ENCODE measurements at regions not wholly inside any gene's neighbourhood (a gene's known extent, or its start where the extent isn't known, plus 50 kb on each side); places are given as distances from the start of the nearest gene placed in this dataset.
"Not testable (repeated sequence)": the region's sequence is repeated elsewhere in the genome, so short reads cannot be mapped to it uniquely, and the experiment has no call there.

DNA sequence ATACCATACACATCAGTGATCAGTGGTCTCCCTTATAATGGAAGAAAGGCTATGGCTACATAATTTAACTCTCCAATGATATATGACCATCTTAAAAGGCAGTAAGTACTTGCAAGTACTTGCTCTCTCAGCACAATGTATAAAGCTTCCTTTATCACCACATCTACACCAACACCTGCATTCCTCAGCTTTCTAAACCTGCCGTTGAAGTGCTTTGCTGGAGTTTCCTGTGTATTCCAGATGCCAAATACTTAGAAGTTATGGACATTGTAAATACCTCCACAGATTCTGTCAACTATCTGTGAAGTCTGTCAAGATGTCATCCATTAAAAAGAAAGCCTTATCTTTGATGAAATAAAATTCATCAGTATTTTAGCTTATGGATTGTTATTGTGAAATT lies 335.0 kb upstream of the GALNTL6 start (continued):
- TF ChIP-seq, protein P1, sequence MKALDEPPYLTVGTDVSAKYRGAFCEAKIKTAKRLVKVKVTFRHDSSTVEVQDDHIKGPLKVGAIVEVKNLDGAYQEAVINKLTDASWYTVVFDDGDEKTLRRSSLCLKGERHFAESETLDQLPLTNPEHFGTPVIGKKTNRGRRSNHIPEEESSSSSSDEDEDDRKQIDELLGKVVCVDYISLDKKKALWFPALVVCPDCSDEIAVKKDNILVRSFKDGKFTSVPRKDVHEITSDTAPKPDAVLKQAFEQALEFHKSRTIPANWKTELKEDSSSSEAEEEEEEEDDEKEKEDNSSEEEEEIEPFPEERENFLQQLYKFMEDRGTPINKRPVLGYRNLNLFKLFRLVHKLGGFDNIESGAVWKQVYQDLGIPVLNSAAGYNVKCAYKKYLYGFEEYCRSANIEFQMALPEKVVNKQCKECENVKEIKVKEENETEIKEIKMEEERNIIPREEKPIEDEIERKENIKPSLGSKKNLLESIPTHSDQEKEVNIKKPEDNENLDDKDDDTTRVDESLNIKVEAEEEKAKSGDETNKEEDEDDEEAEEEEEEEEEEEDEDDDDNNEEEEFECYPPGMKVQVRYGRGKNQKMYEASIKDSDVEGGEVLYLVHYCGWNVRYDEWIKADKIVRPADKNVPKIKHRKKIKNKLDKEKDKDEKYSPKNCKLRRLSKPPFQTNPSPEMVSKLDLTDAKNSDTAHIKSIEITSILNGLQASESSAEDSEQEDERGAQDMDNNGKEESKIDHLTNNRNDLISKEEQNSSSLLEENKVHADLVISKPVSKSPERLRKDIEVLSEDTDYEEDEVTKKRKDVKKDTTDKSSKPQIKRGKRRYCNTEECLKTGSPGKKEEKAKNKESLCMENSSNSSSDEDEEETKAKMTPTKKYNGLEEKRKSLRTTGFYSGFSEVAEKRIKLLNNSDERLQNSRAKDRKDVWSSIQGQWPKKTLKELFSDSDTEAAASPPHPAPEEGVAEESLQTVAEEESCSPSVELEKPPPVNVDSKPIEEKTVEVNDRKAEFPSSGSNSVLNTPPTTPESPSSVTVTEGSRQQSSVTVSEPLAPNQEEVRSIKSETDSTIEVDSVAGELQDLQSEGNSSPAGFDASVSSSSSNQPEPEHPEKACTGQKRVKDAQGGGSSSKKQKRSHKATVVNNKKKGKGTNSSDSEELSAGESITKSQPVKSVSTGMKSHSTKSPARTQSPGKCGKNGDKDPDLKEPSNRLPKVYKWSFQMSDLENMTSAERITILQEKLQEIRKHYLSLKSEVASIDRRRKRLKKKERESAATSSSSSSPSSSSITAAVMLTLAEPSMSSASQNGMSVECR (CRISPR knock-in tag; IDR thresholded peaks at IDR 0.05; ENCODE audit: borderline replicate concordance), result no peak
- TF ChIP-seq, protein P2, sequence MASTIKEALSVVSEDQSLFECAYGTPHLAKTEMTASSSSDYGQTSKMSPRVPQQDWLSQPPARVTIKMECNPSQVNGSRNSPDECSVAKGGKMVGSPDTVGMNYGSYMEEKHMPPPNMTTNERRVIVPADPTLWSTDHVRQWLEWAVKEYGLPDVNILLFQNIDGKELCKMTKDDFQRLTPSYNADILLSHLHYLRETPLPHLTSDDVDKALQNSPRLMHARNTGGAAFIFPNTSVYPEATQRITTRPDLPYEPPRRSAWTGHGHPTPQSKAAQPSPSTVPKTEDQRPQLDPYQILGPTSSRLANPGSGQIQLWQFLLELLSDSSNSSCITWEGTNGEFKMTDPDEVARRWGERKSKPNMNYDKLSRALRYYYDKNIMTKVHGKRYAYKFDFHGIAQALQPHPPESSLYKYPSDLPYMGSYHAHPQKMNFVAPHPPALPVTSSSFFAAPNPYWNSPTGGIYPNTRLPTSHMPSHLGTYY (CRISPR knock-in tag; IDR thresholded peaks at IDR 0.05), result no peak
- TF ChIP-seq KAT7 (CRISPR knock-in tag; IDR thresholded peaks at IDR 0.05; ENCODE audit: borderline replicate concordance), result no peak
- no peak for TF ChIP-seq PRRX2 (CRISPR knock-in tag; IDR thresholded peaks at IDR 0.05)
- TF ChIP-seq ZBTB21 (CRISPR knock-in tag; IDR thresholded peaks at IDR 0.05; ENCODE audit: borderline replicate concordance), result no peak
- no peak for TF ChIP-seq SOX15 (CRISPR knock-in tag; IDR thresholded peaks at IDR 0.05)
- TF ChIP-seq, protein P3, sequence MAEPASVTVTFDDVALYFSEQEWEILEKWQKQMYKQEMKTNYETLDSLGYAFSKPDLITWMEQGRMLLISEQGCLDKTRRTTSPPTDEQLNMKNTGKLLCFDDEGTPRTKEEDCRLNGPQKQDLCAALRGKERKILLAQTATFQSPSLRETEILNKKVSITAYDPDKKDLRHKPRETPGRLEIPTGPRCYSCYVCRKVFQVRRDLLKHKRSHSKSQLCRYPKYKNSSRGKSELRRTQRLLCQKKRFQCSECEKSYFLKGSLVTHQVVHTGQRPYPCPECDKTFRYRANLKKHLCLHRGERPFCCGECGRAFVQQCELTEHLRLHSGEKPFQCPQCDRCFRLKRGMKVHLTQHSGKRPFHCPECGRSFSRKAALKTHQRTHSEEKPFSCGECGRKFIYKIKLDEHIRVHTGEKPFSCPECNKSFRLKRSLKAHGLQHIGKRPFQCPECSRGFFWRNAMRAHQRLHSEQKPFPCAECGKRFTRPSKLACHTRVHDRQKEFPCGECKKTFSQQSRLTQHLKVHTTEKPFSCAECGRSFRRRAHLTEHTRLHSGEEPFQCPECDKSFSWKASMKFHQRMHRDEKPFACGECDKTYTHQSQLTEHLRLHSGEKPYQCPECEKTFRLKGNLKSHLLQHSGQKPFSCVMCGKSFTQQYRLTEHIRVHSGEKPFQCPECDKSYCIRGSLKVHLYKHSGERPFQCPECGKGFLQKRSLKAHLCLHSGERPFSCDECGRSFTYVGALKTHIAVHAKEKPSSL (CRISPR knock-in tag; conservative IDR thresholded peaks at IDR 0.05), result no peak
- no peak for TF ChIP-seq NR1H2 (CRISPR knock-in tag; IDR thresholded peaks at IDR 0.05)

DNA sequence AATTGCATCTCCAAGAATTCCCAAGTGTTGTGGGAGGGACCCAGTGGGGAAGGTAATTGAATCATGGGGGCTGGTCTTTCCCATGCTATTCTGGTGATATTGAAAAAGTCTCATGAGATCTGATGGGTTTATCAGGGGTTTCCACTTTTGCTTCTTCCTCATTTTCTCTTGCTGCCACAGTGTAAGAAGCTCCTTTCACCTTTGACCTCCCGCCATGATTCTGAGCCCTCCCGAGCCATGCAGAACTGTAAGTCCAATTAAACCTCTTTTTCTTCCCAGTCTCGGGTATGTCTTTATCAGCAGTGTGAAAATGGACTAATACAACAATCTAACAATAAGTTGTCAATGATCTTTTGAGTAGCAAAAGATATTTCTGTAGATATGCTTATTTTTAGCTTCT lies 338.1 kb upstream of the GALNTL6 start:
- ATAC-seq; H3K27ac Mint-ChIP-seq; H3K4me1 Mint-ChIP-seq; CTCF ChIA-PET; POLR2A ChIA-PET; H3K4me3 Mint-ChIP-seq; DNase-seq (ENCODE audit: low spot score); H3K9me3 Mint-ChIP-seq; H3K36me3 Mint-ChIP-seq; H3K27me3 Mint-ChIP-seq (ENCODE audit: low read depth): not testable (repeated sequence)

DNA sequence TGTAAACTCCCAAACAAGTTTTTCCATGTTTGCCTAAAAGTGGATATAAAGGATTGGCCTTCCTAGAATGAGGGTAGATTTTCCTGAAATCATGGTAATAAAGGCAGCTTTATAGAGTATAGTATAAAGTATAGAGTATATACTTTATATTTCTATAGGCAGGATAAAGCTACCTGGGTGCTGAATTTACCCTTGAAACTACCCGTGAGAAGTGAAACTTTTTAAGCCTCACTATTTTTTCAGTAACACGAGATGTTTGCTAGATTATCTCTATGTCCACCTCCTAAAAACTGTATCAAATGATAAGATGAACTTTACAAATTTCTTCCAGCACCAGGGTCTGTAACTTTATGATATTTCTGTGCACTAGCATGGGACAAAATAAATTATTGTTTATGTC lies 340.0 kb upstream of the GALNTL6 start:
- CTCF ChIA-PET, result no interaction called here
- Mint-ChIP-seq H3K9me3 (no peaks in the 10 kb centered on the region), H3K27me3 (ENCODE audit: low read depth) (no peaks in the 10 kb centered on the region), H3K4me1 (no peaks in the 10 kb centered on the region), H3K36me3 (no peaks in the 10 kb centered on the region), H3K4me3 (no peak overlapping the region), H3K27ac (no peak overlapping the region)
- POLR2A ChIA-PET, result interaction anchor here (0.6 kb wide), 1 partner anchor 1750 kb away, joined by 3 read pairs; no protein-coding TSS in a partner anchor
- DNase-seq (ENCODE audit: low spot score) (no peak), ATAC-seq (no peak)
- TF ChIP-seq, protein P4, sequence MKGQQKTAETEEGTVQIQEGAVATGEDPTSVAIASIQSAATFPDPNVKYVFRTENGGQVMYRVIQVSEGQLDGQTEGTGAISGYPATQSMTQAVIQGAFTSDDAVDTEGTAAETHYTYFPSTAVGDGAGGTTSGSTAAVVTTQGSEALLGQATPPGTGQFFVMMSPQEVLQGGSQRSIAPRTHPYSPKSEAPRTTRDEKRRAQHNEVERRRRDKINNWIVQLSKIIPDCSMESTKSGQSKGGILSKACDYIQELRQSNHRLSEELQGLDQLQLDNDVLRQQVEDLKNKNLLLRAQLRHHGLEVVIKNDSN (CRISPR knock-in tag; IDR thresholded peaks at IDR 0.05), result no peak
- TF ChIP-seq, protein P5, sequence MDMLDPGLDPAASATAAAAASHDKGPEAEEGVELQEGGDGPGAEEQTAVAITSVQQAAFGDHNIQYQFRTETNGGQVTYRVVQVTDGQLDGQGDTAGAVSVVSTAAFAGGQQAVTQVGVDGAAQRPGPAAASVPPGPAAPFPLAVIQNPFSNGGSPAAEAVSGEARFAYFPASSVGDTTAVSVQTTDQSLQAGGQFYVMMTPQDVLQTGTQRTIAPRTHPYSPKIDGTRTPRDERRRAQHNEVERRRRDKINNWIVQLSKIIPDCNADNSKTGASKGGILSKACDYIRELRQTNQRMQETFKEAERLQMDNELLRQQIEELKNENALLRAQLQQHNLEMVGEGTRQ (CRISPR knock-in tag; IDR thresholded peaks at IDR 0.05), result no peak
- TF ChIP-seq RELA (CRISPR knock-in tag; IDR thresholded peaks at IDR 0.05; ENCODE audit: borderline replicate concordance) (no peak), SP1 (CRISPR knock-in tag; conservative IDR thresholded peaks at IDR 0.05) (no peak), NR1H2 (CRISPR knock-in tag; IDR thresholded peaks at IDR 0.05) (no peak)
- TF ChIP-seq, protein P6, sequence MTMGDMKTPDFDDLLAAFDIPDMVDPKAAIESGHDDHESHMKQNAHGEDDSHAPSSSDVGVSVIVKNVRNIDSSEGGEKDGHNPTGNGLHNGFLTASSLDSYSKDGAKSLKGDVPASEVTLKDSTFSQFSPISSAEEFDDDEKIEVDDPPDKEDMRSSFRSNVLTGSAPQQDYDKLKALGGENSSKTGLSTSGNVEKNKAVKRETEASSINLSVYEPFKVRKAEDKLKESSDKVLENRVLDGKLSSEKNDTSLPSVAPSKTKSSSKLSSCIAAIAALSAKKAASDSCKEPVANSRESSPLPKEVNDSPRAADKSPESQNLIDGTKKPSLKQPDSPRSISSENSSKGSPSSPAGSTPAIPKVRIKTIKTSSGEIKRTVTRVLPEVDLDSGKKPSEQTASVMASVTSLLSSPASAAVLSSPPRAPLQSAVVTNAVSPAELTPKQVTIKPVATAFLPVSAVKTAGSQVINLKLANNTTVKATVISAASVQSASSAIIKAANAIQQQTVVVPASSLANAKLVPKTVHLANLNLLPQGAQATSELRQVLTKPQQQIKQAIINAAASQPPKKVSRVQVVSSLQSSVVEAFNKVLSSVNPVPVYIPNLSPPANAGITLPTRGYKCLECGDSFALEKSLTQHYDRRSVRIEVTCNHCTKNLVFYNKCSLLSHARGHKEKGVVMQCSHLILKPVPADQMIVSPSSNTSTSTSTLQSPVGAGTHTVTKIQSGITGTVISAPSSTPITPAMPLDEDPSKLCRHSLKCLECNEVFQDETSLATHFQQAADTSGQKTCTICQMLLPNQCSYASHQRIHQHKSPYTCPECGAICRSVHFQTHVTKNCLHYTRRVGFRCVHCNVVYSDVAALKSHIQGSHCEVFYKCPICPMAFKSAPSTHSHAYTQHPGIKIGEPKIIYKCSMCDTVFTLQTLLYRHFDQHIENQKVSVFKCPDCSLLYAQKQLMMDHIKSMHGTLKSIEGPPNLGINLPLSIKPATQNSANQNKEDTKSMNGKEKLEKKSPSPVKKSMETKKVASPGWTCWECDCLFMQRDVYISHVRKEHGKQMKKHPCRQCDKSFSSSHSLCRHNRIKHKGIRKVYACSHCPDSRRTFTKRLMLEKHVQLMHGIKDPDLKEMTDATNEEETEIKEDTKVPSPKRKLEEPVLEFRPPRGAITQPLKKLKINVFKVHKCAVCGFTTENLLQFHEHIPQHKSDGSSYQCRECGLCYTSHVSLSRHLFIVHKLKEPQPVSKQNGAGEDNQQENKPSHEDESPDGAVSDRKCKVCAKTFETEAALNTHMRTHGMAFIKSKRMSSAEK (CRISPR knock-in tag; IDR thresholded peaks at IDR 0.05; ENCODE audit: borderline replicate concordance), result no peak
- TF ChIP-seq, protein P2 (CRISPR knock-in tag; IDR thresholded peaks at IDR 0.05), result no peak
- TF ChIP-seq, protein P7, sequence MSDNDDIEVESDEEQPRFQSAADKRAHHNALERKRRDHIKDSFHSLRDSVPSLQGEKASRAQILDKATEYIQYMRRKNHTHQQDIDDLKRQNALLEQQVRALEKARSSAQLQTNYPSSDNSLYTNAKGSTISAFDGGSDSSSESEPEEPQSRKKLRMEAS (CRISPR knock-in tag; IDR thresholded peaks at IDR 0.05), result no peak
- TF ChIP-seq, protein P8, sequence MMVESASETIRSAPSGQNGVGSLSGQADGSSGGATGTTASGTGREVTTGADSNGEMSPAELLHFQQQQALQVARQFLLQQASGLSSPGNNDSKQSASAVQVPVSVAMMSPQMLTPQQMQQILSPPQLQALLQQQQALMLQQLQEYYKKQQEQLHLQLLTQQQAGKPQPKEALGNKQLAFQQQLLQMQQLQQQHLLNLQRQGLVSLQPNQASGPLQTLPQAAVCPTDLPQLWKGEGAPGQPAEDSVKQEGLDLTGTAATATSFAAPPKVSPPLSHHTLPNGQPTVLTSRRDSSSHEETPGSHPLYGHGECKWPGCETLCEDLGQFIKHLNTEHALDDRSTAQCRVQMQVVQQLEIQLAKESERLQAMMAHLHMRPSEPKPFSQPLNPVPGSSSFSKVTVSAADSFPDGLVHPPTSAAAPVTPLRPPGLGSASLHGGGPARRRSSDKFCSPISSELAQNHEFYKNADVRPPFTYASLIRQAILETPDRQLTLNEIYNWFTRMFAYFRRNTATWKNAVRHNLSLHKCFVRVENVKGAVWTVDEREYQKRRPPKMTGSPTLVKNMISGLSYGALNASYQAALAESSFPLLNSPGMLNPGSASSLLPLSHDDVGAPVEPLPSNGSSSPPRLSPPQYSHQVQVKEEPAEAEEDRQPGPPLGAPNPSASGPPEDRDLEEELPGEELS (CRISPR knock-in tag; IDR thresholded peaks at IDR 0.05), result no peak
